Fibroblast of lung (primary cell): ENCODE measurements at regions not wholly inside any gene's neighbourhood (a gene's known extent, or its start where the extent isn't known, plus 50 kb on each side); places are given as distances from the start of the nearest gene placed in this dataset.

Experiments
- CTCF ChIP-seq, 2 donors: IDR thresholded peaks in 1 of 2; conservative IDR thresholded peaks in 1 of 2; 1 replicate in 1 of 2; 2 replicates in 1 of 2; pipeline ENCODE4 v1.5.1; 2011 to 2012; ENCODE audit warnings: low read length in 2 of 2, control low read depth in 1 of 2, inconsistent platforms in 1 of 2, low read depth in 1 of 2, mild to moderate bottlenecking in 1 of 2
- EZH2 ChIP-seq: IDR thresholded peaks from 2 replicates; pipeline ENCODE4 v1.5.1; 2012; ENCODE audit warnings: low read length, control low read depth, mild to moderate bottlenecking; ENCODE audit errors: missing control alignments

GRCh38 chr1:198449727-198450433, 90.6 kb downstream of the ATP6V1G3 start:
- no peak for TF ChIP-seq EZH2
- no peak for TF ChIP-seq CTCF (conservative IDR thresholded peaks at IDR 0.05 in 1 of 2, IDR thresholded peaks at IDR 0.05 in 1 of 2; ENCODE audit: low read depth in 1 of 2, low read length in 2 of 2)
